VCaP (cell line): ENCODE measurements at regions not wholly inside any gene's neighbourhood (a gene's known extent, or its start where the extent isn't known, plus 50 kb on each side); places are given as distances from the start of the nearest gene placed in this dataset.

Experiments used
- H3K27ac ChIP-seq: fragments of 450-650 bp; 2 replicates; pipeline ENCODE4 v1.5.1; 2017
- TF ChIP-seq, protein P1 (sequence below): fragments of 450-650 bp; conservative IDR thresholded peaks from 2 replicates; pipeline ENCODE4 v1.5.1; 2017; ENCODE audit warnings: mild to moderate bottlenecking, moderate library complexity

DNA sequence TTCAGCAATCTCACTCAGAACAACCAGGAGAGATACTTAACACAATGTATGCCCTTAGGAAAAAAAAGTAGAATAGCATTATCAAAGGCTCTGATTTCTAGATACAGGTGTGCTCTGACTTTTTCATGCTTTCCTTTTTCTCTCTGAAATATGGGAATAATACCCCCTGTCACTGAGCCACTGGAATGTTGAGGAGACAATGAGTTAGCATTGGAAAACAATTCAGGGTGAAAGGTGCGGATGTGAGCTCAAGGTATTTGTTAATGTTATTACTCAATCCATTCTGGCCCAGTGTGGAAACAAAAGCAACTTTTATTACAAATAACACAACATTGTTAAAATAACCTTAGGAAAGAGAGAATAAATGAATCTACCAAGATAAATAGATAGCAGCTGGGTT lies 228.0 kb downstream of the IKZF2 start:
- H3K27ac ChIP-seq = no peak overlapping the region
- TF ChIP-seq, protein P1, sequence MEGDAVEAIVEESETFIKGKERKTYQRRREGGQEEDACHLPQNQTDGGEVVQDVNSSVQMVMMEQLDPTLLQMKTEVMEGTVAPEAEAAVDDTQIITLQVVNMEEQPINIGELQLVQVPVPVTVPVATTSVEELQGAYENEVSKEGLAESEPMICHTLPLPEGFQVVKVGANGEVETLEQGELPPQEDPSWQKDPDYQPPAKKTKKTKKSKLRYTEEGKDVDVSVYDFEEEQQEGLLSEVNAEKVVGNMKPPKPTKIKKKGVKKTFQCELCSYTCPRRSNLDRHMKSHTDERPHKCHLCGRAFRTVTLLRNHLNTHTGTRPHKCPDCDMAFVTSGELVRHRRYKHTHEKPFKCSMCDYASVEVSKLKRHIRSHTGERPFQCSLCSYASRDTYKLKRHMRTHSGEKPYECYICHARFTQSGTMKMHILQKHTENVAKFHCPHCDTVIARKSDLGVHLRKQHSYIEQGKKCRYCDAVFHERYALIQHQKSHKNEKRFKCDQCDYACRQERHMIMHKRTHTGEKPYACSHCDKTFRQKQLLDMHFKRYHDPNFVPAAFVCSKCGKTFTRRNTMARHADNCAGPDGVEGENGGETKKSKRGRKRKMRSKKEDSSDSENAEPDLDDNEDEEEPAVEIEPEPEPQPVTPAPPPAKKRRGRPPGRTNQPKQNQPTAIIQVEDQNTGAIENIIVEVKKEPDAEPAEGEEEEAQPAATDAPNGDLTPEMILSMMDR = no peak

DNA sequence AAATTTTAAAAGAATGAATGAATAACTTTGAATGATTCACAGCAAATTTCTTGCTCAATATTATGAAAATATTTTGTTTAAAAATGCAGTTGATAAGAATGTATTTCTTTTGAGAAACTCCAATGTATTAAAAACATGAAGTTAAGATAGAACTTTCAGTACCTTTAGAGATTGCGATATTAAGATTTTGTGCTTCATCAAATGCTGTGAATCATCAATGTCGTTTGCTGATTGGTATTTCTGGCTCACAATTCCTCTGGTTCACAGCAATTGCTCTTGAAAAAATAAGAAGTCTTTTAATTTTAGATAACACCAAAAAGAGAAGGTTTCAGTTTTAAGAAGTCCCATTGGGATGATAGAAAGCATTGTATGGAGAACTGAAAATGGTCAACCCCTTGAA lies 228.7 kb downstream of the IKZF2 start:
- H3K27ac ChIP-seq = no peak overlapping the region
- TF ChIP-seq, protein P1 = no peak

DNA sequence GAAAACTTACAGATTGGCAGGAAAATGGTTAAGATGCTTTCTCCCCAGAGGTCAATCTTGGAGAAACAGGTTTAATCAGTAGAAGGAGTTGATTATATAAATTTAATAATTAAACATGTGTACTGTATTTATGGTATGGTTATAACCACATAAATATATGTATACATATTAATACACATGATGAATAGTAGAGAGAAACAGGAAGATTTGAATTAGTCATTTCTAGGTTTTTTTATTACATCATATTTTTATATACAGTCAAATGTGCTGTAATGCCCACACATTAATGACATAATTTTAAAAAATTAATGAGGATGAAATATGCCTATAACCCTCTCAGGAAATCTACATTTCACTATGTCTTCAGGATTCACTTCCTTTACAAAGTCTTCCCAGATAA lies 229.7 kb downstream of the IKZF2 start:
- TF ChIP-seq, protein P1 = no peak
- no peak overlapping the region for H3K27ac ChIP-seq

DNA sequence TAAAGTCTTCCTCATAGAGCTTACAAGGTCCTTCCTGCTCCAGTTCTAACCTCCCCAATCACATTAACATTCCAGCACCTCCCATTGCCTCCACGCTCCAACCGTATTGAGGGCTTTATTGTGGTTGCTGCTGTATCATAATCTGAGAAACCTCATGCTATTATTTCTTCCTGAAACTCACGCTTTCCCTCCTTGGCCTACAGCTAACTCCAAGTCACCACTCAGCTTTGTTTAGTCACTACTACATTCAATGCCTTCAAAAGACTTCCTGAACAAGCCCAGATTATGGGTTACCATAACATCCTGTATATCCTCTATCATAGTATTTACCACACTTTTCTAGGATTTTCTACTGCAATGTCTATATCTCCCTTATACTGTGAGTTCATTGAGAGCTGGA lies 230.4 kb downstream of the IKZF2 start:
- no peak overlapping the region for H3K27ac ChIP-seq
- TF ChIP-seq, protein P1 = no peak

DNA sequence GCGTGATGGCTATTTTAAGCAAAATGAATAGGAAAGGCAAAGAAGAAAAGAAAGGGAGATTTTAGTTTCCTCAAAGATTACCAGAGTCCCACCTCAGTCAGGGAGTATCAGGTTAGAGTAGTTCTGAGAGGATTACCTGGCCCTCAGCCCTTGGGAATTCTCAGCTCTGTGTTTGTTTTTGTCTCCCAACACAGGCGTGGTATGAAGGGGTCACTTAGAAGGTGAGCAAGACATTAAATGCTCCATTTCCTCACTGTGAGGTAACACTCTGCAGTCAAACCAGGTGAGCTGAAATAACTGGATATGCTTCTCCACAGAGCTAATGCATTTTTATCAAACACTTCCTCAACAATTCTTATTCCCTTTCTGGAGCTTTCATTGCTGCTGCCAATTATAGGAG lies 232.2 kb downstream of the IKZF2 start:
- H3K27ac ChIP-seq = no peak overlapping the region
- TF ChIP-seq, protein P1 = no peak

DNA sequence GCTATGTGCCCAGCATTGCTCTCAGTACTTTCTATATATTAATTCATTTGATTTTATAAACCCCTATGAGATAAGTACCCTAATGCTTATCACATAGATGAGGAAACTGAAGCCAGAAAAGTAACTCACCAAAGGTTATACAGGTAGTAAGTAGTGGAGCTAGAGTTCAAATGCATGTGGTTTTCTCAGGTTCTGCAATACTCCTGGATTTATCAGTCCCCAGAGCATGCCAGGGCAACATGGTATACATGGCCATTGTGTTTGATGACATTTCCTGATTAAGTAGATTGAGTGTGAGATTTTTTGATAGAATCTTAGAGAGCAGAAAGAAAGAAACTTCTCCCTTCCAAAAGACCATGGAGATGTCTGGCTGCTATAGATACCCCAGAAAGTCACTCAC lies 233.1 kb downstream of the IKZF2 start:
- no peak overlapping the region for H3K27ac ChIP-seq
- TF ChIP-seq, protein P1 = no peak

DNA sequence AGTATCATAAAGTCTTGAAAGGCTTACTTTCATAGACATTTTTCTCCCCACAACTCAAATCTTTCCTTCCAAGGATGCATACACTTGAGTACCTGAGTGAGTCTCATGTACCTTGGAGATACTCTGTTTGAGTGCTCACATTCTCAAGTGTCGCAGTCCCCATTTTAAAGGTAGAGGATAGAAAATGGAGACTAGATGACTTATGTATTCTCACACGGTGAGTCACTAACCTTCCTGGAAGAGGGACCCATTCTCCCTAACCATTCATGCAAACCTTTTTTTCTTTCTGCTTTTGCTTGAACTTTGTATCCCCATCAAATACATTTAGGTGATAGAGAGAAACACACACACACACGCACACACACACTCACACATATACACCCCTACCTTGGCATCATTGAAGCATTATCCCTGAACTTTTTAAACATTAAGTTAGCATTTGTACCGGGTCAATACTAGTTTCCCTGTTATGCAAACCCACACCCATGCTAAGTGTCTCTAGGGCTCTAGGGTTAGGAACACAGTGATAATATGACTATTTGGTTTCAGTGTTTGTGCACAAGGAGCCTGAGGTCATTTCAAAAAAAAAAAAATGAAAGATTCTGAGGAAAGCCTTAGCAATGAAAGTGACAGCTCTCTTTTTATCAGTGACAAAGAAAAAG lies 236.2 kb downstream of the IKZF2 start:
- TF ChIP-seq, protein P1 = no peak
- H3K27ac ChIP-seq = no peak overlapping the region
